BE2C (cell line): ENCODE measurements at regions not wholly inside any gene's neighbourhood (a gene's known extent, or its start where the extent isn't known, plus 50 kb on each side); places are given as distances from the start of the nearest gene placed in this dataset.

ENCODE experiments used
- DNase-seq: peaks from one replicate; pipeline ENCODE4 v3.0.0-alpha.2; 2020
- H3K27me3 ChIP-seq: fragments of 250-450 bp; sonication (Bioruptor Pico); 2 replicates; pipeline ENCODE4 v1.5.1; 2020; ENCODE audit warnings: mild to moderate bottlenecking
- H3K36me3 ChIP-seq: fragments of 250-450 bp; sonication (Bioruptor Pico); 2 replicates; pipeline ENCODE4 v1.5.1; 2020; ENCODE audit warnings: mild to moderate bottlenecking
- H3K4me1 ChIP-seq: fragments of 250-450 bp; sonication (Bioruptor Pico); 2 replicates; pipeline ENCODE4 v1.5.1; 2020
- H3K4me3 ChIP-seq: 2 replicates; pipeline ENCODE4 v1.5.1; 2011; ENCODE audit warnings: low read depth, low read length
- H3K9me3 ChIP-seq: fragments of 250-450 bp; sonication (Bioruptor Pico); 2 replicates; pipeline ENCODE4 v1.5.1; 2020
- CTCF ChIP-seq: IDR thresholded peaks from 2 replicates; pipeline ENCODE4 v1.5.1; 2012; ENCODE audit warnings: mild to moderate bottlenecking, low read depth, low read length

GRCh38 chr1:58909914-58910681 lies 126.3 kb upstream of the JUN start:
- H3K4me3 ChIP-seq, result no peak overlapping the region
- no peaks in the 10 kb centered on the region for H3K9me3 ChIP-seq
- no peaks in the 10 kb centered on the region for H3K27me3 ChIP-seq
- no peaks in the 10 kb centered on the region for H3K4me1 ChIP-seq
- H3K36me3 ChIP-seq, result no peaks in the 10 kb centered on the region
- TF ChIP-seq CTCF, result no peak
- DNase-seq, result no peak

DNA sequence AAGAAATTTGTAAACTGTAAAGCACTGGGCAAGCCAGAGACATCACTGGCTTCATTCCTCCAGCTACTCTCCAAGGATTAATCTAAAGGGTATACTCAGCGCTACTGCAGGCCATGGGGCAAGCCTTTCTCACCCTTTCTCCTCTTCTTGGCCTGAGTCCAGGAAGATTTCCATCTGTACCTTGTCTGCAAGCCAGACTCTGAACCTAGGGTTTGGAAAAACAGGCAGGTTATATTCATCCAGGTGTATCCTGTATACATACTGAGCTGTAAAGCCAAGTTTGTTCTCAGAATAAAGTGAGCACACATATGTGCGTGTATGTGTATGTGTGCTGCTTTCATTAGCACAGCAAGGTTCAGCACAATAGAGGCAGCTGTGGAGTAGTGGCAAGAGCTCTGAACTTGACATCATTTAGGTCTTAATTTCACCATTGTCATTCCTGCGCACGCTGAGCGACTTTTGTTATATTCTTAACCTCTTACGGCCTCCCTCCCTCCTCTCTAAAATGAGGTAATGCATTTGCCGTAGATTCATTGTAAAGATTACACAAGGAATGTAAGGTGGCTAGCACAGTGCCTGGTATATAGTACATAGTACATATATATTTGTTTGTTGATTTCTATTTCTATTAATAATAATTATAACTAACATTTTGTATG lies 128.1 kb upstream of the JUN start:
- no peaks in the 10 kb centered on the region for H3K27me3 ChIP-seq
- H3K4me3 ChIP-seq, result no peak overlapping the region
- H3K9me3 ChIP-seq, result no peaks in the 10 kb centered on the region
- H3K4me1 ChIP-seq, result no peaks in the 10 kb centered on the region
- no peaks in the 10 kb centered on the region for H3K36me3 ChIP-seq
- no peak for TF ChIP-seq CTCF
- DNase-seq, result no peak

GRCh38 chr1:58914925-58915324 lies 131.1 kb upstream of the JUN start:
- Histone ChIP-seq H3K4me1 (no peaks in the 10 kb centered on the region), H3K36me3 (no peaks in the 10 kb centered on the region), H3K4me3 (no peak overlapping the region), H3K9me3 (no peaks in the 10 kb centered on the region), H3K27me3 (no peaks in the 10 kb centered on the region)
- TF ChIP-seq CTCF, result no peak
- DNase-seq, result no peak

- TF ChIP-seq CTCF, result no peak
- Histone ChIP-seq H3K36me3 (no peaks in the 10 kb centered on the region), H3K9me3 (no peaks in the 10 kb centered on the region), H3K4me3 (no peak overlapping the region), H3K27me3 (no peaks in the 10 kb centered on the region), H3K4me1 (no peaks in the 10 kb centered on the region)
- no peak for DNase-seq
Observed at GRCh38 chr1:58917436-58917835, 133.6 kb upstream of the JUN start.

DNA sequence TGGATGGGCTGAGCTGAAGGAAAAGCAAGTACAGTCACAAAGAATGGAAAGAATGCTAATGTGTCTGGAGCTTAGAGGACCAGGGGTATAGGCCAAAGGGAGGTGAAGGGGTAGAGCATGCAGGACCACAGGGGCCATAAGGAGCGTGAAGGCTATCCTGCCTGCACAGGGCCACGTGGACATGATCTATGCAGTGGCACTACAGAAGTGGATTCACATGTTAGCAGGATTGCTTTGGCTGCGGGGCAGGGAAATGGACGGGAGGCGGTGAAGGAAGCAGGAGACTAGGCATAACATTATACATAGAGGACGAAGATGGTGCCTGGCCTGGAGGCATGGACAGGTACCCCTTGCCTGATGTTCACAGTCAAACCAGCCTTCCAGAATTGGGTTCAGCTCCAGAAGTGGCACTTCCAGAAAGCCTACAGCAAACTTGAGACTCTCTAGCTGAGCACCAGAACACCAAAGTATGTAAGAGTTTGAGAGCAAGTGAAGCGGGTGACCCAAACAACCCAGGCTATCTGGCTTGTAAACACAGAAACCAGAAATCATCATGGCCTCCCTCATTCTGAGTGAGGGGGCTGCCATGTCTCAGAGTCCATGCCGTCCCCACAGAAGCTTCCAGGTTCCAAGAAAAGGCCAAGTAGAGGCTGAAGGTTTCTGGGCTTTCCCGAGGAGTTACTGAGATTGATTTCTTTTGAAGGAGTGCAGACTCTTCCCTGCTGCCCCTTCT lies 135.5 kb upstream of the JUN start:
- Histone ChIP-seq H3K4me1 (no peaks in the 10 kb centered on the region), H3K36me3 (no peaks in the 10 kb centered on the region), H3K9me3 (no peaks in the 10 kb centered on the region), H3K4me3 (no peak overlapping the region), H3K27me3 (no peaks in the 10 kb centered on the region)
- DNase-seq, result no peak
- TF ChIP-seq CTCF, result no peak

- no peaks in the 10 kb centered on the region for H3K4me1 ChIP-seq
- DNase-seq, result no peak
- H3K36me3 ChIP-seq, result no peaks in the 10 kb centered on the region
- no peak overlapping the region for H3K4me3 ChIP-seq
- TF ChIP-seq CTCF, result no peak
- no peaks in the 10 kb centered on the region for H3K9me3 ChIP-seq
- no peaks in the 10 kb centered on the region for H3K27me3 ChIP-seq
Observed at GRCh38 chr1:58919959-58920321, 136.1 kb upstream of the JUN start.
